Activated CD4-positive, alpha-beta T cell treated with anti-CD3 and anti-CD28 coated beads for 24 hours (primary cell): ENCODE measurements at regions not wholly inside any gene's neighbourhood (a gene's known extent, or its start where the extent isn't known, plus 50 kb on each side); places are given as distances from the start of the nearest gene placed in this dataset.

ENCODE experiments used
- DNase-seq, 2 donors: peaks; one replicate each; pipeline ENCODE4 v3.0.0-alpha.2; 2020; ENCODE audit warnings: low read depth in 2 of 2

GRCh38 chr2:145725876-145726275, 1206.0 kb upstream of the ZEB2 start:
- no peak for DNase-seq

GRCh38 chr2:145724311-145724898, 1204.5 kb upstream of the ZEB2 start:
- DNase-seq: no peak

- no peak for DNase-seq
Observed at GRCh38 chr2:145723872-145724271, 1204.0 kb upstream of the ZEB2 start.

- DNase-seq: no peak
Observed at GRCh38 chr2:145721681-145722080, 1201.8 kb upstream of the ZEB2 start.

- DNase-seq: no peak
Observed at GRCh38 chr2:145715601-145716000, 1195.7 kb upstream of the ZEB2 start.

GRCh38 chr2:145710303-145710702, 1190.4 kb upstream of the ZEB2 start:
- no peak for DNase-seq

- DNase-seq: no peak
Observed at GRCh38 chr2:145702305-145702704, 1182.4 kb upstream of the ZEB2 start.

GRCh38 chr2:145692971-145693478, 1173.1 kb upstream of the ZEB2 start:
- no peak for DNase-seq

GRCh38 chr2:145691659-145692058, 1171.7 kb upstream of the ZEB2 start:
- no peak for DNase-seq

- DNase-seq: no peak
Observed at GRCh38 chr2:145690183-145690778, 1170.4 kb upstream of the ZEB2 start.

GRCh38 chr2:145689277-145689676, 1169.4 kb upstream of the ZEB2 start:
- DNase-seq: no peak

- no peak for DNase-seq
Observed at GRCh38 chr2:145688156-145688555, 1168.2 kb upstream of the ZEB2 start.

- no peak for DNase-seq
Observed at GRCh38 chr2:145687442-145688134, 1167.7 kb upstream of the ZEB2 start.

- DNase-seq: no peak
Observed at GRCh38 chr2:145685383-145686050, 1165.6 kb upstream of the ZEB2 start.

- DNase-seq: no peak
Observed at GRCh38 chr2:145682546-145683157, 1162.7 kb upstream of the ZEB2 start.

GRCh38 chr2:145680276-145680675, 1160.4 kb upstream of the ZEB2 start:
- DNase-seq: no peak

GRCh38 chr2:145677371-145677770, 1157.5 kb upstream of the ZEB2 start:
- no peak for DNase-seq

GRCh38 chr2:145674705-145675104, 1154.8 kb upstream of the ZEB2 start:
- no peak for DNase-seq

GRCh38 chr2:145669301-145669700, 1149.4 kb upstream of the ZEB2 start:
- no peak for DNase-seq

GRCh38 chr2:145666552-145666951, 1146.6 kb upstream of the ZEB2 start:
- no peak for DNase-seq

GRCh38 chr2:145657265-145657664, 1137.3 kb upstream of the ZEB2 start:
- no peak for DNase-seq

GRCh38 chr2:145655165-145655765, 1135.3 kb upstream of the ZEB2 start:
- no peak for DNase-seq
